AG04450 (cell line): ENCODE measurements at regions not wholly inside any gene's neighbourhood (a gene's known extent, or its start where the extent isn't known, plus 50 kb on each side); places are given as distances from the start of the nearest gene placed in this dataset.

ENCODE experiments used
- CTCF ChIA-PET: fragments of 300-600, 350-600 bp; formaldehyde crosslinking; extraction: SDS; loops from one replicate; lab custom pipeline; 2022; ENCODE audit warnings: antibody characterized with exemption, inconsistent platforms; lab: Charles Lee
- POLR2A ChIA-PET: fragments of 350-600 bp; formaldehyde crosslinking; extraction: SDS; loops from one replicate; lab custom pipeline; 2021; ENCODE audit warnings: antibody characterized with exemption, inconsistent platforms; lab: Yijun Ruan, JAX
- DNase-seq: peaks from one replicate; pipeline ENCODE4 v3.0.0-alpha.2; 2011; ENCODE audit warnings: low read depth, low spot score
- H3K27ac ChIP-seq: one replicate; pipeline ENCODE4 v1.5.1; 2012; ENCODE audit warnings: low read depth, low read length, control low read depth
- H3K27me3 ChIP-seq: one replicate; pipeline ENCODE4 v1.6.0; 2012; ENCODE audit warnings: low read length; ENCODE audit not compliant: control insufficient read depth, insufficient read depth
- H3K4me3 ChIP-seq: 2 replicates; pipeline ENCODE4 v1.5.1; 2011; ENCODE audit warnings: mild to moderate bottlenecking, low read depth, low read length, control low read depth
- H3K9me3 ChIP-seq: 2 replicates; pipeline ENCODE4 v1.5.1; 2012; ENCODE audit warnings: low read length; ENCODE audit not compliant: control insufficient read depth, insufficient read depth
- TF ChIP-seq, protein P1 (sequence below): IDR thresholded peaks from 2 replicates; pipeline ENCODE4 v1.5.1; 2011; ENCODE audit warnings: low read depth, low read length, control low read depth, inconsistent platforms

DNA sequence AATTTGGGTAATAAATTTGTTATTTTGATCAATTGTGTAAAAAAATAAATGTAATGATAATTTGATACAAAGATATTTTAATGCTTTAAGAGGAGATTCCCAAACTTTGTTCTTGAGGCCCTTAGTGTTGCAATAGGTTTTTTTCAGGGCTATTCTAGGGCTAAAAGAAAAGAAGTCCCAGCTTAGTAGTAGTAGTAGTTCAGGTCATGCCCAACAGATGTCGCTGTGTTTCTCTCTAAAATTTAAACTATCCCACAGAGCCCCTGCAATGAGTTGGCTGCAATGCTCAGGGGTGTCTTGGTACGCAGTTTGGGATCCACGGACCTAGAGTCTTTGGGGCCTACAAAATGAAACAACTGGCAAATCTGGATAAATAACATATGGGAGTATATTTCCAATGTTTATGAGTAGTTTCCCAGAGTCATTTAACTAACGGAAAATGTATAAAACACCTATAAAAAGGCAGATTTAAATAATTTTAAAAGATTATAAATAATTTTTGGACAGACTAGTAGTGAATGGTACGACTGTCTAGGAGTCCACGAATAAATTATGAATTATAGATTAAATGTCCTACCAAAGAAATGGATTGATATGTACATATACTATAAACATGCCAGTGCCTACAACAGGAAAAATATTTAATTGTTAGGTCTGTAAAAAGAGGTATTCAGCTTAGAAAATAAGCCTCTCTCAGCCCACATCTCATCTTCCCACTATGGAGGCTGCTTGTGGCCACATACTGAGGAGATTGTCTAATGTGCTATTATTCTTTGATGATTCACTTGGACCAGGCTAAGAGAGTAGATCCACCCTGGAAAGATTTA, 228.5 kb upstream of the PMFBP1 start:
- ChIA-PET POLR2A (no interaction called here), CTCF (interaction anchor here (0.6 to 3.3 kb wide), 49 partner anchors 10 to 1556 kb away, joined by 3 to 38 read pairs (median 4); no protein-coding TSS in a partner anchor)
- Histone ChIP-seq H3K27me3 (no peaks in the 10 kb centered on the region), H3K9me3 (no peaks in the 10 kb centered on the region), H3K27ac (no peak overlapping the region), H3K4me3 (no peak overlapping the region)
- peak; percentile 48 for DNase-seq
- TF ChIP-seq, protein P1, sequence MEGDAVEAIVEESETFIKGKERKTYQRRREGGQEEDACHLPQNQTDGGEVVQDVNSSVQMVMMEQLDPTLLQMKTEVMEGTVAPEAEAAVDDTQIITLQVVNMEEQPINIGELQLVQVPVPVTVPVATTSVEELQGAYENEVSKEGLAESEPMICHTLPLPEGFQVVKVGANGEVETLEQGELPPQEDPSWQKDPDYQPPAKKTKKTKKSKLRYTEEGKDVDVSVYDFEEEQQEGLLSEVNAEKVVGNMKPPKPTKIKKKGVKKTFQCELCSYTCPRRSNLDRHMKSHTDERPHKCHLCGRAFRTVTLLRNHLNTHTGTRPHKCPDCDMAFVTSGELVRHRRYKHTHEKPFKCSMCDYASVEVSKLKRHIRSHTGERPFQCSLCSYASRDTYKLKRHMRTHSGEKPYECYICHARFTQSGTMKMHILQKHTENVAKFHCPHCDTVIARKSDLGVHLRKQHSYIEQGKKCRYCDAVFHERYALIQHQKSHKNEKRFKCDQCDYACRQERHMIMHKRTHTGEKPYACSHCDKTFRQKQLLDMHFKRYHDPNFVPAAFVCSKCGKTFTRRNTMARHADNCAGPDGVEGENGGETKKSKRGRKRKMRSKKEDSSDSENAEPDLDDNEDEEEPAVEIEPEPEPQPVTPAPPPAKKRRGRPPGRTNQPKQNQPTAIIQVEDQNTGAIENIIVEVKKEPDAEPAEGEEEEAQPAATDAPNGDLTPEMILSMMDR: peak; percentile 81

DNA sequence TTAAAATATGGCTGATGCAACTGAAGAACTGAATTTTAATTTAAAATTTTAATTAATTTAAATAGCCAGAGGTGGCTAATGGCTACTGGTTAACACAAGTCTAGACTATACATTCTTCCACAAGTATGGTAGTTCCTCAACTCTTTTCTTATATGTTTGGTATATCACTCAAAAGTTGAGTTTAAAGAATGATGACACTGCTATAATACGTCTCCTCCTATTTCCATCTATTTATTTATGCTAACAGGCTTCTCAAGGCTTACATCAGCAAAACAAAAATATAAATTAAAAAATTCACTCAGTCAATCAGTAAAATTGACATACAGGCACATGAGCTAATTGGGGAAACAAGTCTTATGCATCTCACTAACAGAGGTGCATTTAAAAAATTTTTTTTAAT, 227.9 kb upstream of the PMFBP1 start:
- POLR2A ChIA-PET: no interaction called here
- H3K27ac ChIP-seq: no peak overlapping the region
- H3K9me3 ChIP-seq: no peaks in the 10 kb centered on the region
- no peaks in the 10 kb centered on the region for H3K27me3 ChIP-seq
- CTCF ChIA-PET: interaction anchor here (0.6 to 3.3 kb wide), 43 partner anchors 10 to 1556 kb away, joined by 3 to 38 read pairs (median 4); no protein-coding TSS in a partner anchor
- DNase-seq: no peak
- no peak overlapping the region for H3K4me3 ChIP-seq
- TF ChIP-seq, protein P1: no peak

DNA sequence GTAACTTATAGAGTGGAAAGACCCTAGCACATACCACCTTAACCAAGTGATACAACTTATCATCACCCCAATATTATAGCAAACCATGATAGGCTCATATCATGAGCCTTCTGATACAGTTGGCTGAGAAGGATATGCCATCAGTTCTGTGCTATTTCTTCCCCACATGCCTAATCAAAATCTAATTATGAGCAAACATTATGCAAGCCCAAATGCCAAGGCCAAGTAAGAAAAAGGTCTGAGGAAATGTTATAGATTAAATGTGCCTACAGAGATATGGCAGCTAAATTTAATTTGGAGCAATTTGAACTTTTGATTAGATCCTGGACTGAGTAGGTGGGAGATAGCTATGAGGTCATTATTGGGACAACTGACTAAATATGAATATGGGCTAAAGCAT, 225.9 kb upstream of the PMFBP1 start:
- CTCF ChIA-PET: interaction anchor here (0.6 kb wide), 1 partner anchor 9 kb away, joined by 4 read pairs; no protein-coding TSS in a partner anchor
- no peak overlapping the region for H3K27ac ChIP-seq
- no peak for DNase-seq
- H3K27me3 ChIP-seq: no peaks in the 10 kb centered on the region
- H3K4me3 ChIP-seq: no peak overlapping the region
- POLR2A ChIA-PET: no interaction called here
- TF ChIP-seq, protein P1: no peak
- H3K9me3 ChIP-seq: no peaks in the 10 kb centered on the region

DNA sequence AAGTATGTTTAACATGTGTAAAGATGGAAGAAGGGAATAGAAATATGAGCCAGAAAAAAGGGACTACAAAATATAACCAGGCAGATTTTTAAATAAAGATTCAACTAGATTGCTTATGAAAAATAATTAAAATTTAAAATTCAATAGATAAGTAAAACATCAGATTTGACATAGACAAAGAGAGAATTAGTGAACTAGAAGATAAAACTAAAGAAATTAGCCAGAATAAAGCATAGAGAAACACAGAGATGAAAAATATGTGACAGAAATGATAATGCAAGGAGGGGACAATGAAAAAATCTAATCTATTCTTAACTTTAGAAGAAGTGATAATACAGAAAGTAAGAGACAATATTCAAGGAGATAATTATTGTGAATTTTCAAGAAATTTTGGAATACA, 222.6 kb upstream of the PMFBP1 start:
- Histone ChIP-seq H3K27ac (no peak overlapping the region), H3K27me3 (no peaks in the 10 kb centered on the region), H3K9me3 (no peaks in the 10 kb centered on the region), H3K4me3 (no peak overlapping the region)
- POLR2A ChIA-PET: no interaction called here
- TF ChIP-seq, protein P1: no peak
- no peak for DNase-seq
- CTCF ChIA-PET: no interaction called here

DNA sequence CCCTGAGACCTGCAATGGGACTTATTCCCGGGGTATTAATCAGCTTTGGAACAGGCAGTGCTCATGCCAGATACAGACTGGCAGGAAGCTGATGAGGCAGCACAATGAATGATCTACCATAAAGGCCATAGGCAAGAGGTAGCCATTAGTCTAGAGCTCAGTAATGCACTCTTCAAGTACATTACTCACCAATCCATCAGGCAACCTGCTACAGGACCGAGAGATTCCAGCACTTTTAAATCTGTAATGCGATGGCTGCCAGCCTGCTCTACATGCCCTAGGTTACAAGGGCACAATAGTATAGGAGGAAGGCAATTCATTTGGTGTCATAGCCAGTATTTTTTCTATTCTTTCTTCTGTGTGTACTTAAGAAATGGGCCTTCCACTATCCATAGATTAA, 217.8 kb upstream of the PMFBP1 start:
- Histone ChIP-seq H3K27me3 (no peaks in the 10 kb centered on the region), H3K4me3 (no peak overlapping the region), H3K9me3 (no peaks in the 10 kb centered on the region), H3K27ac (no peak overlapping the region)
- ChIA-PET CTCF (interaction anchor here (5.5 kb wide), 1 partner anchor 10 kb away, joined by 38 read pairs; no protein-coding TSS in a partner anchor), POLR2A (no interaction called here)
- TF ChIP-seq, protein P1: no peak
- no peak for DNase-seq
